K562 (cell line): ENCODE measurements at regions not wholly inside any gene's neighbourhood (a gene's known extent, or its start where the extent isn't known, plus 50 kb on each side); places are given as distances from the start of the nearest gene placed in this dataset.
"Not testable (repeated sequence)": the region's sequence is repeated elsewhere in the genome, so short reads cannot be mapped to it uniquely, and the experiment has no call there.

Experiments
- ATAC-seq: fragments of 200-7000 bp; cut with Tn5 transposase; 3 replicates; pipeline ENCODE4 v1.9.1; 2020; ENCODE audit warnings: moderate library complexity
- BruUV-seq: library from RNA; stranded (reverse); fragments of 400-500 nt; replicated peaks from 2 replicates; lab custom pipeline; 2021; lab: Mats Ljungman, UMichigan
- CTCF ChIA-PET: fragments of 300-600 bp; formaldehyde crosslinking; extraction: SDS; loops from one replicate; lab custom pipeline; 2021; ENCODE audit warnings: low intra/inter-chr PET ratio; lab: Yijun Ruan, JAX
- POLR2A ChIA-PET: fragments of 300-600, 350-650 bp; sonication (Branson Sonifier 250); formaldehyde crosslinking; extraction: SDS; loops from one replicate; lab custom pipeline; 2021; ENCODE audit warnings: antibody characterized with exemption, inconsistent platforms; lab: Yijun Ruan, JAX
- DNase-seq, 4 experiments: peaks; one replicate each; pipeline versions ENCODE4 v3.0.0 to v3.0.0-alpha.2; 2011 to 2018; ENCODE audit warnings: low spot score in 3 of 4, mixed read lengths in 3 of 4; ENCODE audit errors: extremely low read depth in 1 of 4
- FAIRE-seq: peaks from 2 replicates; lab custom pipeline; 2011; peaks lifted over from hg19 to GRCh38; lab: Jason Lieb, UNC
- H2AFZ ChIP-seq: 2 replicates; pipeline ENCODE4 v1.6.0; 2011; ENCODE audit warnings: low read depth, low read length, control low read depth, inconsistent platforms
- H3K27ac ChIP-seq: fragments of 200-600 bp; 3 replicates; pipeline ENCODE4 v1.8.0; 2011; ENCODE audit warnings: low read depth, mild to moderate bottlenecking, control low read depth, inconsistent platforms, low read length, moderate library complexity, mixed read lengths; ENCODE audit errors: extremely low read depth
- H3K27me3 ChIP-seq, 2 experiments: fragments of 300-600 bp in 1 of 2; 2 replicates in 1 of 2; 3 replicates in 1 of 2; pipeline versions ENCODE4 v1.6.0 to v1.8.0; 2011; ENCODE audit warnings: inconsistent platforms in 2 of 2, low read length in 2 of 2, mild to moderate bottlenecking in 1 of 2, mixed read lengths in 1 of 2, moderate library complexity in 1 of 2; ENCODE audit not compliant: control insufficient read depth in 2 of 2, insufficient read depth in 2 of 2
- H3K36me3 ChIP-seq: fragments of 300-600 bp; 3 replicates; pipeline ENCODE4 v1.8.0; 2011; ENCODE audit warnings: mild to moderate bottlenecking, low read length, inconsistent platforms; ENCODE audit not compliant: control insufficient read depth, insufficient read depth
- H3K4me1 ChIP-seq, 2 experiments: fragments of 200-600 bp in 1 of 2; replicated peaks in 1 of 2; 2 replicates in 1 of 2; 3 replicates in 1 of 2; pipeline versions ENCODE4 v1.5.1 to v1.8.0; 2011; ENCODE audit warnings: inconsistent platforms in 2 of 2, low read length in 2 of 2, mild to moderate bottlenecking in 1 of 2, mixed read lengths in 1 of 2, moderate library complexity in 1 of 2; ENCODE audit not compliant: control insufficient read depth in 2 of 2, insufficient read depth in 2 of 2
- H3K4me2 ChIP-seq: 2 replicates; pipeline ENCODE4 v1.6.1; 2011; ENCODE audit warnings: low read length, control low read depth, inconsistent platforms, mixed read lengths; ENCODE audit not compliant: insufficient read depth
- H3K4me3 ChIP-seq: fragments of 200-600 bp; sonication (generic), shearing (Covaris generic); 2 replicates; pipeline ENCODE4 v1.5.1; 2016; ENCODE audit warnings: control low read depth, inconsistent platforms
- H3K79me2 ChIP-seq: fragments of 200-600 bp; 3 replicates; pipeline ENCODE4 v1.8.0; 2011; ENCODE audit warnings: low read length, inconsistent platforms; ENCODE audit not compliant: control insufficient read depth, insufficient read depth
- H3K9ac ChIP-seq, 2 experiments: 2 replicates each; pipeline versions ENCODE4 v1.6.0 to v1.6.1; 2011; ENCODE audit warnings: low read depth in 2 of 2, low read length in 2 of 2, control low read depth in 1 of 2, inconsistent platforms in 1 of 2, mild to moderate bottlenecking in 1 of 2, mixed read lengths in 1 of 2; ENCODE audit not compliant: insufficient read depth in 1 of 2
- H3K9me1 ChIP-seq: one replicate; pipeline ENCODE4 v1.6.0; 2011; ENCODE audit warnings: inconsistent platforms, mild to moderate bottlenecking, low read length, moderate library complexity; ENCODE audit not compliant: control insufficient read depth, insufficient read depth
- H3K9me3 ChIP-seq: replicated peaks from 2 replicates; pipeline ENCODE4 v1.5.1; 2011; ENCODE audit warnings: low read depth, low read length, inconsistent platforms; ENCODE audit not compliant: control insufficient read depth, insufficient read depth
- H4K20me1 ChIP-seq: replicated peaks from 2 replicates; pipeline ENCODE4 v1.6.1; 2011; ENCODE audit warnings: low read length, inconsistent platforms, mixed read lengths; ENCODE audit not compliant: control insufficient read depth, insufficient read depth
- FOXK1 ChIP-seq: sonication (generic); formaldehyde crosslinking; IDR thresholded peaks from 2 replicates; pipeline ENCODE4 v1.8.0; 2022; ENCODE audit warnings: missing genetic modification reagents, mild to moderate bottlenecking, borderline replicate concordance
- GATA2 ChIP-seq: sonication (generic); formaldehyde crosslinking; IDR thresholded peaks from 2 replicates; pipeline ENCODE4 v1.4.0; 2020; ENCODE audit warnings: mild to moderate bottlenecking, missing genetic modification reagents
- HES1 ChIP-seq: fragments of 450-650 bp; IDR thresholded peaks from 2 replicates; pipeline ENCODE4 v1.6.1; 2016; ENCODE audit warnings: low read depth, mild to moderate bottlenecking, moderate library complexity
- ZNF24 ChIP-seq: fragments of 450-650 bp; IDR thresholded peaks from 2 replicates; pipeline ENCODE4 v1.6.1; 2016
- ZNF592 ChIP-seq: fragments of 450-650 bp; IDR thresholded peaks from 2 replicates; pipeline ENCODE4 v1.6.1; 2017; ENCODE audit warnings: antibody characterized with exemption, mild to moderate bottlenecking
- whole genome bisulfite sequencing: fragments of 100-300 bp; shearing (Covaris generic); methylation state at CpG from one replicate; pipeline ENCODE4 v1.1.6; 2016; ENCODE audit warnings: low coverage, mixed read lengths; ENCODE audit not compliant: insufficient coverage; ENCODE audit errors: missing lambda C conversion rate; 5-methylcytosine and 5-hydroxymethylcytosine counted together
- in situ Hi-C: fragments of 300-500 bp; cut with MboI; formaldehyde crosslinking; loops from 4 replicates; pipeline ENCODE4 v1.15.0; 2018; ENCODE audit warnings: inconsistent platforms, mixed read lengths
- intact Hi-C: fragments of 100-400 bp; cut with micrococcal nuclease; formaldehyde crosslinking; loops from 2 replicates; pipeline ENCODE4 v1.14.2; 2022

GRCh38 chr20:29410806-29411457, 1846.5 kb upstream of the DEFB115 start:
- no peak for FAIRE-seq
- H3K4me2 ChIP-seq, result no peak overlapping the region
- no peak overlapping the region for H3K4me3 ChIP-seq
- no peaks in the 10 kb centered on the region for H4K20me1 ChIP-seq
- no peak overlapping the region for H2AFZ ChIP-seq
- ChIA-PET CTCF (no interaction called here), POLR2A (no interaction called here)
- peak in 1 of 4 experiments; percentile 7 for DNase-seq
- H3K27me3 ChIP-seq, result no peaks in the 10 kb centered on the region; a peak in 1 of 5 replicates
- in situ Hi-C loops, result no loop called here
- H3K9me3 ChIP-seq, result no peaks in the 10 kb centered on the region
- H3K27ac ChIP-seq, result no peak overlapping the region
- H3K79me2 ChIP-seq, result no peaks in the 10 kb centered on the region
- H3K36me3 ChIP-seq, result no peaks in the 10 kb centered on the region
- no TSS peak for BruUV-seq
- TF ChIP-seq GATA2 (no peak), ZNF592 (no peak), HES1 (no peak), FOXK1 (CRISPR knock-in tag) (no peak), ZNF24 (no peak)
- intact Hi-C loops, result no loop called here
- no peak overlapping the region for H3K9ac ChIP-seq
- WGBS, result 4% methylated on average over 37 of the region's 44 CpGs
- H3K4me1 ChIP-seq, result no peaks in the 10 kb centered on the region
- peak; percentile 38; the same call in 1 of the 3 replicates for ATAC-seq
- H3K9me1 ChIP-seq, result no peaks in the 10 kb centered on the region

- in situ Hi-C loops, BruUV-seq, DNase-seq, H3K9ac ChIP-seq, H3K27me3 ChIP-seq, H2AFZ ChIP-seq, H3K36me3 ChIP-seq, FAIRE-seq, ATAC-seq, H3K27ac ChIP-seq, H4K20me1 ChIP-seq, H3K9me1 ChIP-seq, H3K4me2 ChIP-seq, intact Hi-C loops, H3K4me3 ChIP-seq, CTCF ChIA-PET, POLR2A ChIA-PET, H3K79me2 ChIP-seq, H3K4me1 ChIP-seq, H3K9me3 ChIP-seq: not testable (repeated sequence)
- WGBS, result 2% methylated on average over 21 of the region's 30 CpGs
Observed at GRCh38 chr20:29411458-29411820, 1846.0 kb upstream of the DEFB115 start.
